ENCODE measurements at regions not wholly inside any gene's neighbourhood (a gene's known extent, or its start where the extent isn't known, plus 50 kb on each side); places are given as distances from the start of the nearest gene placed in this dataset.

DNA sequence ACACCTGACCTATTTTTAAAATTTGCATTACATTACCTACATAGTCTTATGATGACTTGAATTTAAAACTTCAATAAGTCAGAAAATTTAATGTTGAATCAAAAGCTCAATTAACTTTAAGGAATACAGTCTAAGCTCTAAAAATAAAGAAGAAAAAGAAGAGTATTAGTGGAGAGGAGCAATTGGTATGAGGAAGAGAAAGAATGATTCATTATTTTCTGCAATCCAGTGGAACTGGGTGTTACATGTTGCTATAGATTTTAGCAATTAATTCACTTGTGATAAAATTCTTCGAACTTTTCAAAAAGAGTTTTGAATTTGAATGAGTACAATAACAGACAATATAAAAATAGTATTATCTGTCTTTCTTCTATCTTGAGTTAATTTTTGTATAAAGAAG, 158.9 kb upstream of the POT1 start:
- TF ChIP-seq, protein P1, sequence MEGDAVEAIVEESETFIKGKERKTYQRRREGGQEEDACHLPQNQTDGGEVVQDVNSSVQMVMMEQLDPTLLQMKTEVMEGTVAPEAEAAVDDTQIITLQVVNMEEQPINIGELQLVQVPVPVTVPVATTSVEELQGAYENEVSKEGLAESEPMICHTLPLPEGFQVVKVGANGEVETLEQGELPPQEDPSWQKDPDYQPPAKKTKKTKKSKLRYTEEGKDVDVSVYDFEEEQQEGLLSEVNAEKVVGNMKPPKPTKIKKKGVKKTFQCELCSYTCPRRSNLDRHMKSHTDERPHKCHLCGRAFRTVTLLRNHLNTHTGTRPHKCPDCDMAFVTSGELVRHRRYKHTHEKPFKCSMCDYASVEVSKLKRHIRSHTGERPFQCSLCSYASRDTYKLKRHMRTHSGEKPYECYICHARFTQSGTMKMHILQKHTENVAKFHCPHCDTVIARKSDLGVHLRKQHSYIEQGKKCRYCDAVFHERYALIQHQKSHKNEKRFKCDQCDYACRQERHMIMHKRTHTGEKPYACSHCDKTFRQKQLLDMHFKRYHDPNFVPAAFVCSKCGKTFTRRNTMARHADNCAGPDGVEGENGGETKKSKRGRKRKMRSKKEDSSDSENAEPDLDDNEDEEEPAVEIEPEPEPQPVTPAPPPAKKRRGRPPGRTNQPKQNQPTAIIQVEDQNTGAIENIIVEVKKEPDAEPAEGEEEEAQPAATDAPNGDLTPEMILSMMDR (IDR thresholded peaks at IDR 0.05) = no peak
- TF ChIP-seq POLR2AphosphoS5 (IDR thresholded peaks at IDR 0.05) = no peak
- no peak for TF ChIP-seq POLR2A (IDR thresholded peaks at IDR 0.05)

Measured in prostate gland (tissue), 2 donors.